ENCODE measurements at regions not wholly inside any gene's neighbourhood (a gene's known extent, or its start where the extent isn't known, plus 50 kb on each side); places are given as distances from the start of the nearest gene placed in this dataset.

DNA sequence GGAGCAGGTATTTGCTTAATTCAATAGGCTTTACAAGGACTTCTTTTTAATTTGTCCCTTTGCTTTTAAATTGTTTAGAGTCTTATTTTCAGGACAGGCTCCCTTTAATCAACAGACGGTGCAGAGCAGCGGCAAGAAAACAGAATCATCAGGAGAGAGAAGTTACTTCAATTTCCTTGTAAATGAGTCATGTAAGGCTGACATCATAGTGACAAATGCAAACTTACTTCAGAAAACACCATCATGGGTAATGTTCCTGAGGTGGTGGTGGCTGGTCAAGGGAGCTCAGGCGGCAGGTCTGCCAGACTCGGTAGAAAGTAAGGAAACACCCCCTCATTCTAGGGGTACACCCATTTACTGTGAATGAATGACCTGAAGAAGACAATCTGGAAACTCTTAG is 395.1 kb downstream of the FBXO15 start (continued):
- TF ChIP-seq, protein P1, sequence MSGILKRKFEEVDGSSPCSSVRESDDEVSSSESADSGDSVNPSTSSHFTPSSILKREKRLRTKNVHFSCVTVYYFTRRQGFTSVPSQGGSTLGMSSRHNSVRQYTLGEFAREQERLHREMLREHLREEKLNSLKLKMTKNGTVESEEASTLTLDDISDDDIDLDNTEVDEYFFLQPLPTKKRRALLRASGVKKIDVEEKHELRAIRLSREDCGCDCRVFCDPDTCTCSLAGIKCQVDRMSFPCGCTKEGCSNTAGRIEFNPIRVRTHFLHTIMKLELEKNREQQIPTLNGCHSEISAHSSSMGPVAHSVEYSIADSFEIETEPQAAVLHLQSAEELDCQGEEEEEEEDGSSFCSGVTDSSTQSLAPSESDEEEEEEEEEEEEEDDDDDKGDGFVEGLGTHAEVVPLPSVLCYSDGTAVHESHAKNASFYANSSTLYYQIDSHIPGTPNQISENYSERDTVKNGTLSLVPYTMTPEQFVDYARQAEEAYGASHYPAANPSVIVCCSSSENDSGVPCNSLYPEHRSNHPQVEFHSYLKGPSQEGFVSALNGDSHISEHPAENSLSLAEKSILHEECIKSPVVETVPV (CRISPR knock-in tag; IDR thresholded peaks at IDR 0.05) = no peak
- TF ChIP-seq, protein P2, sequence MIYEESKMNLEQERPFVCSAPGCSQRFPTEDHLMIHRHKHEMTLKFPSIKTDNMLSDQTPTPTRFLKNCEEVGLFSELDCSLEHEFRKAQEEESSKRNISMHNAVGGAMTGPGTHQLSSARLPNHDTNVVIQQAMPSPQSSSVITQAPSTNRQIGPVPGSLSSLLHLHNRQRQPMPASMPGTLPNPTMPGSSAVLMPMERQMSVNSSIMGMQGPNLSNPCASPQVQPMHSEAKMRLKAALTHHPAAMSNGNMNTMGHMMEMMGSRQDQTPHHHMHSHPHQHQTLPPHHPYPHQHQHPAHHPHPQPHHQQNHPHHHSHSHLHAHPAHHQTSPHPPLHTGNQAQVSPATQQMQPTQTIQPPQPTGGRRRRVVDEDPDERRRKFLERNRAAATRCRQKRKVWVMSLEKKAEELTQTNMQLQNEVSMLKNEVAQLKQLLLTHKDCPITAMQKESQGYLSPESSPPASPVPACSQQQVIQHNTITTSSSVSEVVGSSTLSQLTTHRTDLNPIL (CRISPR knock-in tag; IDR thresholded peaks at IDR 0.05; ENCODE audit: low read depth) = no peak

DNA sequence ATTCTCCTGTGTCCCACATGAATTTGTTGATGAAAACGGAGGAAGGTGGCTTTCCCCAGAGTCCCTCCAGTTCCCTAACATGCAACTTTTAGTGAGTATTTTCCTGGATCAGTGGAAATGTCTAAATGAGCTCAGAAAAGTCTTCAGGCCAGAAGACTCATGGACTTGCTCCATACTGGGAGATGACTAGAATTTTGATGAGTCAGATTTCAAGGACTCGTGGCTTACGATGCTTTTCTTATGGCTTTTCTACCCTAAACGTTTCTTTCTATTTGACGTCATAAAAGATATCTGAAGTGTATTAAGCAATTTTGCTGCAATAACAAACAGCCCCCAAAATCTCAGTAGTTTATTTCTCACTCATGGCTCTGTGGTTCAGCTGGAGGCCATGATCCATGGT is 397.6 kb downstream of the FBXO15 start:
- no peak for ATAC-seq
- no peak for TF ChIP-seq SNAI2 (CRISPR knock-in tag; IDR thresholded peaks at IDR 0.05)

DNA sequence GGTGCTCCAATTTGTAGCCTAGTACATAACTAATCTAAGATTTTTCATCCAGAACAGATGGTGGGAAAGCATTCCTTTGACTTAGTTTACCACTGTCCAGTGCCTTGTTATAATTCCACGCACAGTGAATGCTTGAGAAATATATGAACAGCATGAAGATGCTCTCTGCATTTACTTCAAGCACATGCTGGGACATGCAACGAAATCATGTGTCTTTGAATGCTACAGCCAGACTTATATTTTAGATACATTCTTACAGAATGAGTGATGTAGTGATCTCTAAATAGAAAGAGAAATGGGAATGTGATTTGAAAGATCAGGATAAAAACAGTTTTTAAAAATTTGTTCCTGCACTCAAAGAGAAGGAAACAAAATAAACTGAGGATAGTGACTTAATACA is 398.3 kb downstream of the FBXO15 start:
- TF ChIP-seq TOX (CRISPR knock-in tag; IDR thresholded peaks at IDR 0.05; ENCODE audit: borderline replicate concordance) (no peak), TCF4 (CRISPR knock-in tag; IDR thresholded peaks at IDR 0.05; ENCODE audit: borderline replicate concordance) (no peak), ZC3H10 (CRISPR knock-in tag; IDR thresholded peaks at IDR 0.05) (no peak), CSDC2 (CRISPR knock-in tag; IDR thresholded peaks at IDR 0.05) (no peak), PPARA (CRISPR knock-in tag; IDR thresholded peaks at IDR 0.05; ENCODE audit: borderline replicate concordance) (no peak), SNAI2 (CRISPR knock-in tag; IDR thresholded peaks at IDR 0.05) (no peak), BACH2 (CRISPR knock-in tag; IDR thresholded peaks at IDR 0.05; ENCODE audit: borderline replicate concordance) (no peak), ARNTL (CRISPR knock-in tag; IDR thresholded peaks at IDR 0.05; ENCODE audit: borderline replicate concordance, low read depth) (no peak), ESRRG (CRISPR knock-in tag; IDR thresholded peaks at IDR 0.05) (no peak), GLIS3 (CRISPR knock-in tag; IDR thresholded peaks at IDR 0.05) (no peak), ZNF8 (CRISPR knock-in tag; IDR thresholded peaks at IDR 0.05) (no peak), ZFP30 (CRISPR knock-in tag; IDR thresholded peaks at IDR 0.05) (no peak), ZNF70 (CRISPR knock-in tag; IDR thresholded peaks at IDR 0.05) (no peak)
- TF ChIP-seq, protein P3, sequence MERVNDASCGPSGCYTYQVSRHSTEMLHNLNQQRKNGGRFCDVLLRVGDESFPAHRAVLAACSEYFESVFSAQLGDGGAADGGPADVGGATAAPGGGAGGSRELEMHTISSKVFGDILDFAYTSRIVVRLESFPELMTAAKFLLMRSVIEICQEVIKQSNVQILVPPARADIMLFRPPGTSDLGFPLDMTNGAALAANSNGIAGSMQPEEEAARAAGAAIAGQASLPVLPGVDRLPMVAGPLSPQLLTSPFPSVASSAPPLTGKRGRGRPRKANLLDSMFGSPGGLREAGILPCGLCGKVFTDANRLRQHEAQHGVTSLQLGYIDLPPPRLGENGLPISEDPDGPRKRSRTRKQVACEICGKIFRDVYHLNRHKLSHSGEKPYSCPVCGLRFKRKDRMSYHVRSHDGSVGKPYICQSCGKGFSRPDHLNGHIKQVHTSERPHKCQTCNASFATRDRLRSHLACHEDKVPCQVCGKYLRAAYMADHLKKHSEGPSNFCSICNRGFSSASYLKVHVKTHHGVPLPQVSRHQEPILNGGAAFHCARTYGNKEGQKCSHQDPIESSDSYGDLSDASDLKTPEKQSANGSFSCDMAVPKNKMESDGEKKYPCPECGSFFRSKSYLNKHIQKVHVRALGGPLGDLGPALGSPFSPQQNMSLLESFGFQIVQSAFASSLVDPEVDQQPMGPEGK (CRISPR knock-in tag; IDR thresholded peaks at IDR 0.05; ENCODE audit: borderline replicate concordance) = no peak
- TF ChIP-seq, protein P4, sequence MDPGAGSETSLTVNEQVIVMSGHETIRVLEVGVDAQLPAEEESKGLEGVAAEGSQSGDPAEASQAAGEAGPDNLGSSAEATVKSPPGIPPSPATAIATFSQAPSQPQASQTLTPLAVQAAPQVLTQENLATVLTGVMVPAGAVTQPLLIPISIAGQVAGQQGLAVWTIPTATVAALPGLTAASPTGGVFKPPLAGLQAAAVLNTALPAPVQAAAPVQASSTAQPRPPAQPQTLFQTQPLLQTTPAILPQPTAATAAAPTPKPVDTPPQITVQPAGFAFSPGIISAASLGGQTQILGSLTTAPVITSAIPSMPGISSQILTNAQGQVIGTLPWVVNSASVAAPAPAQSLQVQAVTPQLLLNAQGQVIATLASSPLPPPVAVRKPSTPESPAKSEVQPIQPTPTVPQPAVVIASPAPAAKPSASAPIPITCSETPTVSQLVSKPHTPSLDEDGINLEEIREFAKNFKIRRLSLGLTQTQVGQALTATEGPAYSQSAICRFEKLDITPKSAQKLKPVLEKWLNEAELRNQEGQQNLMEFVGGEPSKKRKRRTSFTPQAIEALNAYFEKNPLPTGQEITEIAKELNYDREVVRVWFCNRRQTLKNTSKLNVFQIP (CRISPR knock-in tag; IDR thresholded peaks at IDR 0.05; ENCODE audit: borderline replicate concordance, low read depth) = no peak
- TF ChIP-seq, protein P5, sequence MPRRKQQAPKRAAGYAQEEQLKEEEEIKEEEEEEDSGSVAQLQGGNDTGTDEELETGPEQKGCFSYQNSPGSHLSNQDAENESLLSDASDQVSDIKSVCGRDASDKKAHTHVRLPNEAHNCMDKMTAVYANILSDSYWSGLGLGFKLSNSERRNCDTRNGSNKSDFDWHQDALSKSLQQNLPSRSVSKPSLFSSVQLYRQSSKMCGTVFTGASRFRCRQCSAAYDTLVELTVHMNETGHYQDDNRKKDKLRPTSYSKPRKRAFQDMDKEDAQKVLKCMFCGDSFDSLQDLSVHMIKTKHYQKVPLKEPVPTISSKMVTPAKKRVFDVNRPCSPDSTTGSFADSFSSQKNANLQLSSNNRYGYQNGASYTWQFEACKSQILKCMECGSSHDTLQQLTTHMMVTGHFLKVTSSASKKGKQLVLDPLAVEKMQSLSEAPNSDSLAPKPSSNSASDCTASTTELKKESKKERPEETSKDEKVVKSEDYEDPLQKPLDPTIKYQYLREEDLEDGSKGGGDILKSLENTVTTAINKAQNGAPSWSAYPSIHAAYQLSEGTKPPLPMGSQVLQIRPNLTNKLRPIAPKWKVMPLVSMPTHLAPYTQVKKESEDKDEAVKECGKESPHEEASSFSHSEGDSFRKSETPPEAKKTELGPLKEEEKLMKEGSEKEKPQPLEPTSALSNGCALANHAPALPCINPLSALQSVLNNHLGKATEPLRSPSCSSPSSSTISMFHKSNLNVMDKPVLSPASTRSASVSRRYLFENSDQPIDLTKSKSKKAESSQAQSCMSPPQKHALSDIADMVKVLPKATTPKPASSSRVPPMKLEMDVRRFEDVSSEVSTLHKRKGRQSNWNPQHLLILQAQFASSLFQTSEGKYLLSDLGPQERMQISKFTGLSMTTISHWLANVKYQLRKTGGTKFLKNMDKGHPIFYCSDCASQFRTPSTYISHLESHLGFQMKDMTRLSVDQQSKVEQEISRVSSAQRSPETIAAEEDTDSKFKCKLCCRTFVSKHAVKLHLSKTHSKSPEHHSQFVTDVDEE (CRISPR knock-in tag; IDR thresholded peaks at IDR 0.05) = no peak
- TF ChIP-seq, protein P1 (CRISPR knock-in tag; IDR thresholded peaks at IDR 0.05) = no peak
- TF ChIP-seq, protein P2 (CRISPR knock-in tag; IDR thresholded peaks at IDR 0.05; ENCODE audit: low read depth) = no peak

More for the DNA sequence above, 398.3 kb downstream of the FBXO15 start:
- no peak for ATAC-seq
